Breast epithelium (tissue), 3 donors: ENCODE measurements at regions not wholly inside any gene's neighbourhood (a gene's known extent, or its start where the extent isn't known, plus 50 kb on each side); places are given as distances from the start of the nearest gene placed in this dataset.

Experiments
- CTCF ChIP-seq, 3 donors: fragments of 450-650 bp; IDR thresholded peaks; one replicate each; pipeline ENCODE4 v1.5.1; 2016 to 2017; ENCODE audit warnings: antibody characterized with exemption in 3 of 3, mild to moderate bottlenecking in 3 of 3, moderate library complexity in 3 of 3
- POLR2A ChIP-seq: fragments of 450-650 bp; IDR thresholded peaks from one replicate; pipeline ENCODE4 v1.6.1; 2016; ENCODE audit warnings: antibody characterized with exemption, mild to moderate bottlenecking, moderate library complexity
- POLR2AphosphoS5 ChIP-seq, 3 donors: sonication (generic); formaldehyde crosslinking; IDR thresholded peaks; one replicate each; pipeline ENCODE4 v1.6.1; 2017; ENCODE audit warnings: antibody characterized with exemption in 3 of 3

- TF ChIP-seq CTCF (IDR thresholded peaks at IDR 0.05) (no peak), POLR2AphosphoS5 (IDR thresholded peaks at IDR 0.05) (no peak), POLR2A (no peak)
Measured at GRCh38 chr12:88753707-88754106, 173.4 kb upstream of the KITLG start.
